ENCODE measurements at regions not wholly inside any gene's neighbourhood (a gene's known extent, or its start where the extent isn't known, plus 50 kb on each side); places are given as distances from the start of the nearest gene placed in this dataset.

DNA sequence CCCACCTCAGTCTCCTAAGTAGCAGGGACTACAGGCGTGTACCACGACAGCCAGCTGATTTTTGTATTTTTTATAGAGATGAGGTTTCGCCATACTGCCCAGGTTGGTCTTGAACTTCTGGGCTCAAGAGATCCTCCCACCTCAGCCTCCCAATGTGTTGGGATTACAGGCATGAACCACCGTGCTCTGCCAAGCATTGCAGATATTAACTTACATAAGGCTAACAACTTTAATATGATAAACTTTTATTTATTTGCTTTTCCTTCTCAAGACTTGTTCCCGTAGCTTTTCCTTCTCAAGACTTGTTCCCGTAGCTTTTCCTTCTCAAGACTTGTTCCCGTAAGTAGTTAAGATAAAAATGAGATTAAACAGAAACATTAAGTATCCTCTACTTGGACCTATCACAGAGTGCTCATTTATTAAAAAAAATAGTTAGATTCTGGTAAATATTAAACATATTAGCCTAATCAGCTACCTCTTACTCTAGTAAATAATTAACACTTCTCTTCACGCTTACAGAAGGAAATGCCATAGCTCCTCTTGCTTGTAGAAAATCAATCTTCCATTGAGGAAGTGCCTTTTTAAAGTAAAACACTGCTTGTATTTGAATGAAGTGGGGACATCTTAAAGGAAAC, 157.7 kb upstream of the KITLG start:
- no peak for TF ChIP-seq CTCF (IDR thresholded peaks at IDR 0.05)
- ATAC-seq (ENCODE audit: low FRiP score) = no peak

DNA sequence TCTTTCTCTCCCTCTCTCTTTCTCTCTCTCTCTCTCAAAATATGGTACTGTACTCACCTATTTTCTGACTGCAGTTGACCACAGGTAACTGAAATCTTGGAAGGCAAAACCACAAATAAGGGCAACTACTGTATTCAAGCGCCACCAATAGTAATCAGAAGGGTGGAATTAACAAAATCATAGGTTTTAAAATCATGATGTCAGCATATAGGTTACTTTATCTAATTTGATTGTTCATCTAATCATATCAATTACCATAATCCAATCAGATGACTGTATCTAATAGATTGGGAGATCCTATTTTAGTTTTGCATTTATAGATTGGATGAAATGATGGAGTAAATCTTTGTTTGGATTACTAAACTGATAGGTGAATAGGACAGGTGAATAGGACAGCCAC, 155.8 kb upstream of the KITLG start:
- no peak for TF ChIP-seq CTCF (IDR thresholded peaks at IDR 0.05)
- DNase-seq (ENCODE audit: low spot score) (no peak), ATAC-seq (ENCODE audit: low FRiP score) (no peak)

More for the DNA sequence above, 157.7 kb upstream of the KITLG start:
- no peak for DNase-seq (ENCODE audit: low spot score)

- no peak for TF ChIP-seq CTCF (IDR thresholded peaks at IDR 0.05)
- no peak for DNase-seq (ENCODE audit: low spot score)
- no peak for ATAC-seq (ENCODE audit: low FRiP score)
Measured at GRCh38 chr12:88733008-88733407, 152.7 kb upstream of the KITLG start.

DNA sequence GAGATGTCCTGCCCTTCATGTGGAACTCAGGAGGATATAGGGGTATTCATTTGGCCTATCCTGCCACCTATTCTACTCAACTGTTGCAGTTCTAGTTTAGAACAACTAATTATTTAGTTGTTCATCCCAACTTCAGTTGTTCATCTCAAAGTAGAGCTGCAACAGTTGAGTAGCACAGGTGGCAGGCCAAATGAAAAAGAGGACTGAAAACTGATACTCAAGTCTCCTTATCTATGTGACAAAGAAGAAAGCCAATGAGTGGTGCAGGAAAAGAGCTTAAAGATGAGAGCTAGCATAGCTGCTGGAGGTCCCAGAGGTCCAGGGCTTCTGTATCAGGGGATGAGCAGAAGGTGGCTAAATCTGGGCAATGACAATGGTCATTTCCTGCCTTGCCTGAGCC, 148.9 kb upstream of the KITLG start:
- no peak for DNase-seq (ENCODE audit: low spot score)

DNA sequence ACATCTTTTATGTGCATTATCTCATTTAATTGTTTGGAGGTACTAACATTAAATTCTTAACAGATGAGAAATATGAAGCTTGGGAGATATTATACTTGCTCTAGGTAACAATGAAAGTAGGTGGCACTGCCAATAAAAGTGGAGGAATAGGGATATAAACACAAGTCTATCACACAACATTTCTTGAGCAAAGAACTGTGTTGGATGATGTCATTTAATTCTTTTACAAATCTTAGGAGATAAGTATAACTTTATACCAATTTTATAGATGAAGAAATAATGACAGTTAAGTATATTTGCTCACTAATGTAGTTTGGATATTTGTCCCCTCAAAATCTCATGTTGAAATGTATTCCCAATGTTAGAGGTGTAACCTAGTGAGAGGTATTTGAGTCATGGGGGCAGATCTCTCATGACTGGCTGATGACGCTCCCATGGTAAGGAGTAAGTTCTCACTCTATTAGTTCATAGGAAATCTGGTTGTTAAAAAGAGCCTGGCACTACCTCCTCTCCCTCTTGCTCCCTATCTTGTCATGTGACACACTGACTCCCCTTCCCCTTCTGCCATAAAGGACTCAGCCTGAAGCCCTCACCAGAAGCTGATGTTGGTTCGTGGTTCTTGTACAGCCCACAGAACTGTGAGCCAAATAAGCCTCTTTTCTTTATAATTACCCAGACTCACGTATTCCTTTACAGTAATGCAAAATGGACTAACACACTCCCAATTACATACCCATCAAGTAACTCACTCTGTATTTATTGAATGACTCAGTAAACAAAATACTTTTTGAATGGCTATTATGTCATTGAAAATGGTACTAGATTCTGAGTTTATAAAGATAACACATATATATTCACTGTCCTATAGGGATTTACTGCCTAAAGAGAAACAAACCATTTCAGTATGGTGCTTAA, 146.8 kb upstream of the KITLG start:
- no peak for DNase-seq (ENCODE audit: low spot score)
- TF ChIP-seq CTCF (IDR thresholded peaks at IDR 0.05) = no peak
- no peak for ATAC-seq (ENCODE audit: low FRiP score)

More for the DNA sequence above, 148.9 kb upstream of the KITLG start:
- TF ChIP-seq CTCF (IDR thresholded peaks at IDR 0.05) = no peak
- ATAC-seq (ENCODE audit: low FRiP score) = no peak

- no peak for DNase-seq (ENCODE audit: low spot score)
- TF ChIP-seq CTCF (IDR thresholded peaks at IDR 0.05) = no peak
- no peak for ATAC-seq (ENCODE audit: low FRiP score)
Measured at GRCh38 chr12:88725592-88726143, 145.4 kb upstream of the KITLG start.
